ENCODE measurements at regions not wholly inside any gene's neighbourhood (a gene's known extent, or its start where the extent isn't known, plus 50 kb on each side); places are given as distances from the start of the nearest gene placed in this dataset.

- DNase-seq (ENCODE audit: low spot score) (no peak), FAIRE-seq (no peak), ATAC-seq (no peak)
- Histone ChIP-seq H3K4me1 (ENCODE audit: insufficient read depth, low read length) (no peaks in the 10 kb centered on the region), H3K9ac (ENCODE audit: insufficient read depth, low read depth, low read length) (no peak overlapping the region), H3K9me3 (ENCODE audit: low read length) (no peaks in the 10 kb centered on the region), H3K36me3 (replicated peaks in 1 of 2; ENCODE audit: control insufficient read depth in 1 of 2, insufficient read depth in 2 of 2, low read length in 2 of 2) (no peaks in the 10 kb centered on the region), H3K4me3 (replicated peaks in 1 of 3; ENCODE audit: insufficient read depth in 1 of 3, low read depth in 2 of 3, low read length in 3 of 3) (no peak overlapping the region), H2AFZ (ENCODE audit: low read length) (no peak overlapping the region), H3K27ac (ENCODE audit: extremely low read length, insufficient read depth, low read length) (no peak overlapping the region), H3K4me2 (ENCODE audit: low read depth, low read length) (no peak overlapping the region), H4K20me1 (ENCODE audit: insufficient read depth, low read length) (no peaks in the 10 kb centered on the region), H3K27me3 (ENCODE audit: control insufficient read depth in 1 of 2, insufficient read depth in 2 of 2, low read length in 2 of 2) (no peaks in the 10 kb centered on the region), H3K79me2 (ENCODE audit: insufficient read depth, low read length) (no peaks in the 10 kb centered on the region)
- intact Hi-C loops (cut with micrococcal nuclease; ENCODE audit: unreplicated experiment) (no loop called here), in situ Hi-C loops (cut with HindIII; ENCODE audit: extremely low pct_ligation_motif_present, low pct_unique_long_range_greater_than_20kb) (no loop called here)
- WGBS (ENCODE audit: low lambda C conversion rate): 35% methylated on average over 3 of the region's 3 CpGs
- ChIA-PET POLR2A (no interaction called here), CTCF (ENCODE audit: low intra/inter-chr PET ratio, low total read pairs) (no interaction called here)
- BruUV-seq (replicated peaks): no TSS peak
- TF ChIP-seq, protein P1, sequence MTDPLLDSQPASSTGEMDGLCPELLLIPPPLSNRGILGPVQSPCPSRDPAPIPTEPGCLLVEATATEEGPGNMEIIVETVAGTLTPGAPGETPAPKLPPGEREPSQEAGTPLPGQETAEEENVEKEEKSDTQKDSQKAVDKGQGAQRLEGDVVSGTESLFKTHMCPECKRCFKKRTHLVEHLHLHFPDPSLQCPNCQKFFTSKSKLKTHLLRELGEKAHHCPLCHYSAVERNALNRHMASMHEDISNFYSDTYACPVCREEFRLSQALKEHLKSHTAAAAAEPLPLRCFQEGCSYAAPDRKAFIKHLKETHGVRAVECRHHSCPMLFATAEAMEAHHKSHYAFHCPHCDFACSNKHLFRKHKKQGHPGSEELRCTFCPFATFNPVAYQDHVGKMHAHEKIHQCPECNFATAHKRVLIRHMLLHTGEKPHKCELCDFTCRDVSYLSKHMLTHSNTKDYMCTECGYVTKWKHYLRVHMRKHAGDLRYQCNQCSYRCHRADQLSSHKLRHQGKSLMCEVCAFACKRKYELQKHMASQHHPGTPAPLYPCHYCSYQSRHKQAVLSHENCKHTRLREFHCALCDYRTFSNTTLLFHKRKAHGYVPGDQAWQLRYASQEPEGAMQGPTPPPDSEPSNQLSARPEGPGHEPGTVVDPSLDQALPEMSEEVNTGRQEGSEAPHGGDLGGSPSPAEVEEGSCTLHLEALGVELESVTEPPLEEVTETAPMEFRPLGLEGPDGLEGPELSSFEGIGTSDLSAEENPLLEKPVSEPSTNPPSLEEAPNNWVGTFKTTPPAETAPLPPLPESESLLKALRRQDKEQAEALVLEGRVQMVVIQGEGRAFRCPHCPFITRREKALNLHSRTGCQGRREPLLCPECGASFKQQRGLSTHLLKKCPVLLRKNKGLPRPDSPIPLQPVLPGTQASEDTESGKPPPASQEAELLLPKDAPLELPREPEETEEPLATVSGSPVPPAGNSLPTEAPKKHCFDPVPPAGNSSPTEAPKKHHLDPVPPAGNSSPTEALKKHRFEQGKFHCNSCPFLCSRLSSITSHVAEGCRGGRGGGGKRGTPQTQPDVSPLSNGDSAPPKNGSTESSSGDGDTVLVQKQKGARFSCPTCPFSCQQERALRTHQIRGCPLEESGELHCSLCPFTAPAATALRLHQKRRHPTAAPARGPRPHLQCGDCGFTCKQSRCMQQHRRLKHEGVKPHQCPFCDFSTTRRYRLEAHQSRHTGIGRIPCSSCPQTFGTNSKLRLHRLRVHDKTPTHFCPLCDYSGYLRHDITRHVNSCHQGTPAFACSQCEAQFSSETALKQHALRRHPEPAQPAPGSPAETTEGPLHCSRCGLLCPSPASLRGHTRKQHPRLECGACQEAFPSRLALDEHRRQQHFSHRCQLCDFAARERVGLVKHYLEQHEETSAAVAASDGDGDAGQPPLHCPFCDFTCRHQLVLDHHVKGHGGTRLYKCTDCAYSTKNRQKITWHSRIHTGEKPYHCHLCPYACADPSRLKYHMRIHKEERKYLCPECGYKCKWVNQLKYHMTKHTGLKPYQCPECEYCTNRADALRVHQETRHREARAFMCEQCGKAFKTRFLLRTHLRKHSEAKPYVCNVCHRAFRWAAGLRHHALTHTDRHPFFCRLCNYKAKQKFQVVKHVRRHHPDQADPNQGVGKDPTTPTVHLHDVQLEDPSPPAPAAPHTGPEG (CRISPR knock-in tag; IDR thresholded peaks at IDR 0.05): no peak
- no peak for TF ChIP-seq SNAPC4 (CRISPR knock-in tag; IDR thresholded peaks at IDR 0.05)
- no peak for TF ChIP-seq MEIS1 (CRISPR knock-in tag; IDR thresholded peaks at IDR 0.05; ENCODE audit: borderline replicate concordance)
- no peak for TF ChIP-seq ZC3H4 (CRISPR knock-in tag; IDR thresholded peaks at IDR 0.05; ENCODE audit: borderline replicate concordance)
- TF ChIP-seq KMT2B (CRISPR knock-in tag; IDR thresholded peaks at IDR 0.05): no peak
- no peak for TF ChIP-seq ZNF451 (CRISPR knock-in tag; IDR thresholded peaks at IDR 0.05)
- TF ChIP-seq DMAP1 (CRISPR knock-in tag; IDR thresholded peaks at IDR 0.05): no peak
- no peak for TF ChIP-seq KMT2A (CRISPR knock-in tag; IDR thresholded peaks at IDR 0.05)
- TF ChIP-seq ARID5B (CRISPR knock-in tag; IDR thresholded peaks at IDR 0.05): no peak
Observed at GRCh38 chr21:35273333-35273732, 224.2 kb upstream of the RUNX1 start.

Data from HepG2 (cell line).